Endodermal cell (in vitro differentiated cells): ENCODE measurements at regions not wholly inside any gene's neighbourhood (a gene's known extent, or its start where the extent isn't known, plus 50 kb on each side); places are given as distances from the start of the nearest gene placed in this dataset.
A peak's percentile ranks its signal among the peaks of the same experiment; 100 is the strongest.

ENCODE experiments used
- DNase-seq: peaks from one replicate; pipeline ENCODE4 v3.0.0-alpha.2; 2017
- H3K27ac ChIP-seq: 2 replicates; pipeline ENCODE4 v1.5.1; 2013; ENCODE audit warnings: mild to moderate bottlenecking, low read depth, low read length, moderate library complexity
- H3K27me3 ChIP-seq: 2 replicates; pipeline ENCODE4 v1.6.1; 2013; ENCODE audit warnings: mild to moderate bottlenecking, low read length, moderate library complexity; ENCODE audit not compliant: insufficient read depth, control insufficient read depth, poor library complexity, severe bottlenecking
- H3K36me3 ChIP-seq: 2 replicates; pipeline ENCODE4 v1.7.0; 2013; ENCODE audit warnings: mild to moderate bottlenecking, low read length, moderate library complexity; ENCODE audit not compliant: control insufficient read depth, insufficient read depth
- H3K4me1 ChIP-seq: one replicate; pipeline ENCODE4 v1.7.0; 2013; ENCODE audit warnings: low read length; ENCODE audit not compliant: control insufficient read depth, insufficient read depth
- H3K4me3 ChIP-seq: 2 replicates; pipeline ENCODE4 v1.5.1; 2013; ENCODE audit warnings: mild to moderate bottlenecking, low read length, moderate library complexity
- H3K9ac ChIP-seq: 2 replicates; pipeline ENCODE4 v1.6.1; 2013; ENCODE audit warnings: mild to moderate bottlenecking, low read length, moderate library complexity; ENCODE audit not compliant: poor library complexity, severe bottlenecking; ENCODE audit errors: extremely low read depth
- H3K9me3 ChIP-seq: 2 replicates; pipeline ENCODE4 v1.6.1; 2013; ENCODE audit warnings: mild to moderate bottlenecking, low read length, moderate library complexity; ENCODE audit not compliant: control insufficient read depth
- H3K27ac Mint-ChIP-seq: 2 replicates; pipeline ENCODE4 v1.8.0; 2020; ENCODE audit warnings: mixed read lengths
- H3K27me3 Mint-ChIP-seq: 2 replicates; pipeline ENCODE4 v1.8.0; 2021; ENCODE audit warnings: mild to moderate bottlenecking, mixed read lengths; ENCODE audit not compliant: insufficient read depth
- H3K36me3 Mint-ChIP-seq: 2 replicates; pipeline ENCODE4 v1.8.0; 2020; ENCODE audit warnings: low read depth, mixed read lengths
- H3K4me1 Mint-ChIP-seq: 2 replicates; pipeline ENCODE4 v1.8.0; 2020; ENCODE audit warnings: mixed read lengths
- H3K4me3 Mint-ChIP-seq: 2 replicates; pipeline ENCODE4 v1.8.0; 2020; ENCODE audit warnings: mild to moderate bottlenecking, moderate library complexity, mixed read lengths
- H3K9me3 Mint-ChIP-seq: 2 replicates; pipeline ENCODE4 v1.8.0; 2020; ENCODE audit warnings: mild to moderate bottlenecking, mixed read lengths
- CTCF ChIP-seq: fragments of 200-600 bp; sonication (generic); conservative IDR thresholded peaks from 2 replicates; pipeline ENCODE4 v1.5.0; 2021; ENCODE audit warnings: antibody characterized with exemption, mild to moderate bottlenecking
- WGBS, 2 experiments: methylation state at CpG; one replicate each; pipeline versions ENCODE4 v1.1.5 to v1.1.7; 2013; ENCODE audit warnings: missing lambda C conversion rate in 2 of 2, mixed read lengths in 1 of 2; ENCODE audit not compliant: insufficient coverage in 1 of 2, insufficient read length in 1 of 2; 5-methylcytosine and 5-hydroxymethylcytosine counted together

- Histone ChIP-seq H3K27ac (no peak overlapping the region), H3K4me3 (no peak overlapping the region), H3K4me1 (no peaks in the 10 kb centered on the region), H3K9ac (no peak overlapping the region), H3K27me3 (no peaks in the 10 kb centered on the region), H3K36me3 (no peaks in the 10 kb centered on the region), H3K9me3 (peaks cover 7% of the 10 kb centered on the region)
- Mint-ChIP-seq H3K27ac (no peak overlapping the region), H3K4me1 (no peaks in the 10 kb centered on the region), H3K36me3 (no peaks in the 10 kb centered on the region), H3K4me3 (no peak overlapping the region), H3K27me3 (peaks cover 28% of the 10 kb centered on the region), H3K9me3 (peaks cover 7% of the 10 kb centered on the region)
- no peak for TF ChIP-seq CTCF
- DNase-seq: peak; percentile 29
- WGBS, 2 experiments: 89 to 92% methylated on average over 12 to 15 of the region's 15 CpGs
These were observed 110.8 kb upstream of the GLI2 start for GRCh38 chr2:120624738-120625446.

- Mint-ChIP-seq H3K27ac (no peak overlapping the region), H3K4me1 (no peaks in the 10 kb centered on the region), H3K36me3 (no peaks in the 10 kb centered on the region), H3K27me3 (peaks cover 31% of the 10 kb centered on the region), H3K9me3 (peaks cover 7% of the 10 kb centered on the region), H3K4me3 (no peak overlapping the region)
- no peak overlapping the region for H3K4me3 ChIP-seq
- no peaks in the 10 kb centered on the region for H3K27me3 ChIP-seq
- H3K27ac ChIP-seq: no peak overlapping the region
- no peak overlapping the region for H3K9ac ChIP-seq
- no peaks in the 10 kb centered on the region for H3K4me1 ChIP-seq
- H3K36me3 ChIP-seq: no peaks in the 10 kb centered on the region
- TF ChIP-seq CTCF: no peak
- DNase-seq: peak; percentile 17
- WGBS, 2 experiments: 90 to 95% methylated on average over 3 to 9 of the region's 9 CpGs
- peaks cover 7% of the 10 kb centered on the region for H3K9me3 ChIP-seq
These were observed 109.7 kb upstream of the GLI2 start for GRCh38 chr2:120625865-120626560.

- peaks cover 7% of the 10 kb centered on the region for H3K9me3 Mint-ChIP-seq
- H3K27ac Mint-ChIP-seq: no peak overlapping the region
- no peaks in the 10 kb centered on the region for H3K36me3 ChIP-seq
- H3K9me3 ChIP-seq: peaks cover 7% of the 10 kb centered on the region
- no peak overlapping the region for H3K27ac ChIP-seq
- no peak overlapping the region for H3K4me3 Mint-ChIP-seq
- DNase-seq: no peak
- WGBS, 2 experiments: 91 to 100% methylated on average over 5 to 6 of the region's 6 CpGs
- H3K36me3 Mint-ChIP-seq: no peaks in the 10 kb centered on the region
- TF ChIP-seq CTCF: no peak
- H3K9ac ChIP-seq: no peak overlapping the region
- no peaks in the 10 kb centered on the region for H3K27me3 ChIP-seq
- H3K4me1 Mint-ChIP-seq: no peaks in the 10 kb centered on the region
- H3K4me1 ChIP-seq: no peaks in the 10 kb centered on the region
- peaks cover 31% of the 10 kb centered on the region for H3K27me3 Mint-ChIP-seq
- H3K4me3 ChIP-seq: no peak overlapping the region
These were observed 109.1 kb upstream of the GLI2 start for GRCh38 chr2:120626566-120626965.
